Neural progenitor cell (in vitro differentiated cells): ENCODE measurements at regions not wholly inside any gene's neighbourhood (a gene's known extent, or its start where the extent isn't known, plus 50 kb on each side); places are given as distances from the start of the nearest gene placed in this dataset.

ENCODE experiments used
- DNase-seq: peaks from one replicate; pipeline ENCODE4 v3.0.0-alpha.2; 2016; ENCODE audit warnings: low spot score
- H2AFZ ChIP-seq: fragments of 200-600 bp; sonication (generic); replicated peaks from 2 replicates; pipeline ENCODE4 v1.6.1; 2016; ENCODE audit warnings: antibody characterized with exemption
- H3F3A ChIP-seq: fragments of 200-600 bp; sonication (generic); 2 replicates; pipeline ENCODE4 v1.6.1; 2016; ENCODE audit warnings: antibody characterized with exemption, low read depth
- H3K27ac ChIP-seq: fragments of 200-600 bp; sonication (generic); 2 replicates; pipeline ENCODE4 v1.5.1; 2016; ENCODE audit warnings: mild to moderate bottlenecking
- H3K27me3 ChIP-seq: fragments of 200-600 bp; sonication (generic); 2 replicates; pipeline ENCODE4 v1.6.1; 2016; ENCODE audit warnings: mild to moderate bottlenecking, moderate library complexity
- H3K36me3 ChIP-seq: fragments of 200-600 bp; sonication (generic); 2 replicates; pipeline ENCODE4 v1.5.1; 2016
- H3K4me1 ChIP-seq: fragments of 200-600 bp; sonication (generic); 2 replicates; pipeline ENCODE4 v1.6.1; 2016; ENCODE audit warnings: mixed run types
- H3K4me2 ChIP-seq: fragments of 200-600 bp; sonication (generic); 2 replicates; pipeline ENCODE4 v1.6.1; 2016
- H3K4me3 ChIP-seq: fragments of 200-600 bp; sonication (generic); 2 replicates; pipeline ENCODE4 v1.5.1; 2016
- H3K79me2 ChIP-seq: fragments of 200-600 bp; sonication (generic); 2 replicates; pipeline ENCODE4 v1.6.1; 2016; ENCODE audit warnings: low read depth
- H3K9ac ChIP-seq: fragments of 200-600 bp; sonication (generic); 2 replicates; pipeline ENCODE4 v1.6.1; 2016
- H3K9me3 ChIP-seq: fragments of 200-600 bp; sonication (generic); 2 replicates; pipeline ENCODE4 v1.5.1; 2016; ENCODE audit warnings: low read depth
- H4K20me1 ChIP-seq: fragments of 200-600 bp; sonication (generic); 2 replicates; pipeline ENCODE4 v1.6.1; 2016; ENCODE audit warnings: low read depth
- H3K27ac Mint-ChIP-seq: 3 replicates; pipeline ENCODE4 v1.8.0; 2021; ENCODE audit warnings: mixed read lengths
- H3K27me3 Mint-ChIP-seq: 2 replicates; pipeline ENCODE4 v1.8.0; 2022; ENCODE audit warnings: low read depth, mild to moderate bottlenecking, inconsistent platforms, moderate library complexity, mixed read lengths; ENCODE audit not compliant: insufficient read depth
- H3K36me3 Mint-ChIP-seq: 3 replicates; pipeline ENCODE4 v1.8.0; 2021; ENCODE audit warnings: mixed read lengths
- H3K4me1 Mint-ChIP-seq: 3 replicates; pipeline ENCODE4 v1.8.0; 2021; ENCODE audit warnings: mixed read lengths
- H3K4me3 Mint-ChIP-seq: 3 replicates; pipeline ENCODE4 v1.8.0; 2021; ENCODE audit warnings: mild to moderate bottlenecking, moderate library complexity, mixed read lengths
- H3K9me3 Mint-ChIP-seq: 3 replicates; pipeline ENCODE4 v1.8.0; 2020; ENCODE audit warnings: mixed read lengths
- EZH2 ChIP-seq: fragments of 200-600 bp; sonication (generic); IDR thresholded peaks from 2 replicates; pipeline ENCODE4 v1.6.1; 2017; ENCODE audit warnings: antibody characterized with exemption, mild to moderate bottlenecking, moderate library complexity
- EZH2phosphoT487 ChIP-seq: fragments of 200-600 bp; sonication (generic); IDR thresholded peaks from 2 replicates; pipeline ENCODE4 v1.6.1; 2017; ENCODE audit warnings: antibody characterized with exemption
- TF ChIP-seq, protein P1 (sequence below): fragments of 200-600 bp; sonication (generic); IDR thresholded peaks from 2 replicates; pipeline ENCODE4 v1.5.1; 2017; ENCODE audit warnings: antibody characterized with exemption, mild to moderate bottlenecking

DNA sequence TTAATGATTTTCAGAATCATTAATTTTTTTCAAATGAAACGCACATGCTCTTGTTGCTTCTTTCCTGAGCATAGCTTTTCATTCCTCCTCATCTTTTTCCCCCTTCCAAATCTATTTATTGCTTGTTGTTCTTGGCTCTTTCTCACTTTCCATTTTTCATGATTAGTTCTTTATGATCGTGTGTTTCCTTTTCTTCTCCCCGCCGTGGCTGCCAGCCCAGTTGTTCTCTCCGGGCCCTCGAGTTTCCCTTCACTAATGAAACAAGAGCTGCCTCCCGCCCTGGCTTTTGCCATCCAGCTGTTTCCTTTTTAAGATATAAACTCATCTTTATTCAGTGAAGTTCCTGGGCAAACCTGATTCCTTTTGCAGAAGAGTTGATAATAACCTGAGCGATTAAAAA, 170.2 kb upstream of the NR2F2 start:
- no peak overlapping the region for H3K27ac Mint-ChIP-seq
- no peak overlapping the region for H3K27ac ChIP-seq

DNA sequence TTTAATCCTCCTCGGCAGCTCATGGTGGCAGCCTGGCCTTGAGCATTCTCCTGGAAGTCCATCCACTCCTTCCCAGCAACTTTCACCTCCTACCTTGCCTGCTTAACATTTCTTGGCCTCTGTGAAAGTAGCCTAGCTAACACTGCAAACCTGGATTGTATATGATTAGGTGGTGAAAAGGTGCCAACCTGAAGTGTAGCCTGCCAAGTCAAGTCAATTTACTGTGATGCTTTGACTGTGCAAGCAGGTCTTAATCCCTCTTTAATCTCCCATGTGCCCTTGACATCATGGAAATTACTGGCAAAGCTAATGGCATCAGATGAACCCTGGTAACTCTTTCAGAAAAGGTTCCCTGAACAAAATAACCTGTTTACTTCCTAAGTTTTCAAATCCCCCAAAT, 169.7 kb upstream of the NR2F2 start:
- Mint-ChIP-seq H3K27me3 (peaks cover 5% of the 10 kb centered on the region), H3K4me3 (no peak overlapping the region)
- H3K4me2 ChIP-seq, result no peak overlapping the region

More for the DNA sequence above, 170.2 kb upstream of the NR2F2 start:
- H2AFZ ChIP-seq, result no peak overlapping the region
- H3K9me3 ChIP-seq, result no peaks in the 10 kb centered on the region
- H3K27me3 ChIP-seq, result no peaks in the 10 kb centered on the region
- no peak overlapping the region for H3K4me3 ChIP-seq
- H3K9me3 Mint-ChIP-seq, result peaks cover 4% of the 10 kb centered on the region
- H3K4me1 ChIP-seq, result peaks cover 23% of the 10 kb centered on the region
- H3K4me2 ChIP-seq, result no peak overlapping the region
- no peak overlapping the region for H3K9ac ChIP-seq
- H3K79me2 ChIP-seq, result no peaks in the 10 kb centered on the region
- H3K4me3 Mint-ChIP-seq, result no peak overlapping the region
- H3K27me3 Mint-ChIP-seq, result peaks cover 5% of the 10 kb centered on the region
- H3K4me1 Mint-ChIP-seq, result peaks cover 22% of the 10 kb centered on the region
- H4K20me1 ChIP-seq, result no peaks in the 10 kb centered on the region
- H3F3A ChIP-seq, result peaks cover 8% of the 10 kb centered on the region
- TF ChIP-seq, protein P1, sequence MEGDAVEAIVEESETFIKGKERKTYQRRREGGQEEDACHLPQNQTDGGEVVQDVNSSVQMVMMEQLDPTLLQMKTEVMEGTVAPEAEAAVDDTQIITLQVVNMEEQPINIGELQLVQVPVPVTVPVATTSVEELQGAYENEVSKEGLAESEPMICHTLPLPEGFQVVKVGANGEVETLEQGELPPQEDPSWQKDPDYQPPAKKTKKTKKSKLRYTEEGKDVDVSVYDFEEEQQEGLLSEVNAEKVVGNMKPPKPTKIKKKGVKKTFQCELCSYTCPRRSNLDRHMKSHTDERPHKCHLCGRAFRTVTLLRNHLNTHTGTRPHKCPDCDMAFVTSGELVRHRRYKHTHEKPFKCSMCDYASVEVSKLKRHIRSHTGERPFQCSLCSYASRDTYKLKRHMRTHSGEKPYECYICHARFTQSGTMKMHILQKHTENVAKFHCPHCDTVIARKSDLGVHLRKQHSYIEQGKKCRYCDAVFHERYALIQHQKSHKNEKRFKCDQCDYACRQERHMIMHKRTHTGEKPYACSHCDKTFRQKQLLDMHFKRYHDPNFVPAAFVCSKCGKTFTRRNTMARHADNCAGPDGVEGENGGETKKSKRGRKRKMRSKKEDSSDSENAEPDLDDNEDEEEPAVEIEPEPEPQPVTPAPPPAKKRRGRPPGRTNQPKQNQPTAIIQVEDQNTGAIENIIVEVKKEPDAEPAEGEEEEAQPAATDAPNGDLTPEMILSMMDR, result no peak
- TF ChIP-seq EZH2phosphoT487, result no peak
- TF ChIP-seq EZH2, result no peak
- no peak for DNase-seq
- no peaks in the 10 kb centered on the region for H3K36me3 ChIP-seq
- peaks cover 10% of the 10 kb centered on the region for H3K36me3 Mint-ChIP-seq

DNA sequence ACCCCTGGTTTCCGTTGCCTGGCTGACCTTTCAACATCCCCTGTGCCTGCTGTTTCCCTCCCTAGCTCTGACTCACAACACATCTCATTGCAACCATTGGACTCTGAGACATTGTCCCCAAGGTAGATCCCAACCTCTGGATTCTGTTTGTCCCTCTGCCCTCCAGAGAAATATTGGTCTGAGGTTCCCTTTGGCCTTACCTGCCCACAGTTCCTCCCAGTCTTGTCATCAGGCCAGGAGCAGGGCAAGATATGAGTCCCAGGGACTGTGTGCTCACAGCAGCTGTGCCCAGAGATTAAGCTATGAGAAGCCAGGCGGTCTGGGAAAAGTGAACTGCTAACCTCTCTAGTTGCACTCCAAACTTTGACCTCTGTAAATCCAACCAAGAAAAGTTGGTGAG, 168.2 kb upstream of the NR2F2 start:
- Histone ChIP-seq H3K9ac (no peak overlapping the region), H3K4me1 (peaks cover 41% of the 10 kb centered on the region), H3K9me3 (no peaks in the 10 kb centered on the region), H3K36me3 (no peaks in the 10 kb centered on the region), H3K27me3 (no peaks in the 10 kb centered on the region), H3K4me2 (no peak overlapping the region), H4K20me1 (no peaks in the 10 kb centered on the region), H2AFZ (no peak overlapping the region), H3K79me2 (no peaks in the 10 kb centered on the region), H3K27ac (no peak overlapping the region), H3K4me3 (no peak overlapping the region), H3F3A (peaks cover 24% of the 10 kb centered on the region)
- Mint-ChIP-seq H3K4me1 (peaks cover 42% of the 10 kb centered on the region), H3K36me3 (peaks cover 10% of the 10 kb centered on the region), H3K27ac (no peak overlapping the region), H3K9me3 (peaks cover 4% of the 10 kb centered on the region), H3K4me3 (no peak overlapping the region), H3K27me3 (peaks cover 5% of the 10 kb centered on the region)
- TF ChIP-seq, protein P1, result no peak
- TF ChIP-seq EZH2, result no peak
- TF ChIP-seq EZH2phosphoT487, result no peak
- no peak for DNase-seq

More for the DNA sequence above, 169.7 kb upstream of the NR2F2 start:
- no peaks in the 10 kb centered on the region for H3K9me3 ChIP-seq
- H3K79me2 ChIP-seq, result no peaks in the 10 kb centered on the region
- H2AFZ ChIP-seq, result no peak overlapping the region
- TF ChIP-seq EZH2 (no peak), EZH2phosphoT487 (no peak)
- TF ChIP-seq, protein P1, result no peak
- Mint-ChIP-seq H3K27ac (no peak overlapping the region), H3K9me3 (peaks cover 4% of the 10 kb centered on the region), H3K36me3 (peaks cover 10% of the 10 kb centered on the region), H3K4me1 (peaks cover 27% of the 10 kb centered on the region)
- H3K9ac ChIP-seq, result no peak overlapping the region
- H3K4me3 ChIP-seq, result no peak overlapping the region
- no peaks in the 10 kb centered on the region for H4K20me1 ChIP-seq
- H3K4me1 ChIP-seq, result peaks cover 26% of the 10 kb centered on the region
- no peak overlapping the region for H3K27ac ChIP-seq
- peaks cover 9% of the 10 kb centered on the region for H3F3A ChIP-seq
- H3K27me3 ChIP-seq, result no peaks in the 10 kb centered on the region
- H3K36me3 ChIP-seq, result no peaks in the 10 kb centered on the region
- no peak for DNase-seq
